HEK293T (cell line): ENCODE measurements at regions not wholly inside any gene's neighbourhood (a gene's known extent, or its start where the extent isn't known, plus 50 kb on each side); places are given as distances from the start of the nearest gene placed in this dataset.

Source experiments
- ARNT ChIP-seq: fragments of 450-650 bp; IDR thresholded peaks from 2 replicates; pipeline ENCODE4 v1.6.1; 2017; ENCODE audit warnings: mild to moderate bottlenecking
- ELF4 ChIP-seq: fragments of 450-650 bp; IDR thresholded peaks from 2 replicates; pipeline ENCODE4 v1.6.1; 2017; ENCODE audit warnings: antibody characterized with exemption
- FOXM1 ChIP-seq: fragments of 450-650 bp; IDR thresholded peaks from 2 replicates; pipeline ENCODE4 v1.6.1; 2017; ENCODE audit warnings: mild to moderate bottlenecking, borderline replicate concordance
- HDGF ChIP-seq: fragments of 450-650 bp; IDR thresholded peaks from 2 replicates; pipeline ENCODE4 v1.6.1; 2017; ENCODE audit warnings: antibody characterized with exemption, borderline replicate concordance
- L3MBTL2 ChIP-seq: fragments of 450-650 bp; conservative IDR thresholded peaks from 2 replicates; pipeline ENCODE4 v1.6.1; 2016; ENCODE audit warnings: mild to moderate bottlenecking
- SP1 ChIP-seq: fragments of 450-650 bp; IDR thresholded peaks from 2 replicates; pipeline ENCODE4 v1.6.1; 2017
- TARDBP ChIP-seq: fragments of 450-650 bp; IDR thresholded peaks from 2 replicates; pipeline ENCODE4 v1.6.1; 2016
- ZNF384 ChIP-seq: fragments of 450-650 bp; IDR thresholded peaks from 2 replicates; pipeline ENCODE4 v1.6.1; 2016

DNA sequence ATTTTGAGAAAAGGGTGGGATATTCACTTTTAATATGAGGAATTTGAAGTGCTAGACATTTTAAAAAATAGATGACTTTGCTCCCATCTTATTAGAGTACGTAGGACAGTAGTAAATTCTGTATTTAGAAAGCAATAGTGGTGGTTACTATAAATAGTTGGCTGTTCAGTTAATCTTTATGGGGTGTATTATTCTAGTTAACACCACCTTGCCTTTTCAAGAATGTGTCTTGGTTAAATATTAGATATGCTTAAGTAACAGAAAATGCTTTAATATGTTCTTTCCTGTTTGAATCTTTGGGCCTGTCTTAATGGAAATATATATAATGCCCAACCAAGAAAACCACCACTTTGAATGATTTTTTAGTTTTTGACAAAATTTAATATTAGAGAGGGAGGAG is 608.7 kb upstream of the FAM174A start:
- TF ChIP-seq SP1, result no peak
- TF ChIP-seq ELF4, result no peak
- TF ChIP-seq ZNF384, result no peak
- no peak for TF ChIP-seq ARNT
- no peak for TF ChIP-seq TARDBP
- TF ChIP-seq HDGF, result no peak
- no peak for TF ChIP-seq FOXM1
- TF ChIP-seq L3MBTL2, result no peak
